A549 (cell line): ENCODE measurements at regions not wholly inside any gene's neighbourhood (a gene's known extent, or its start where the extent isn't known, plus 50 kb on each side); places are given as distances from the start of the nearest gene placed in this dataset.

Experiments used
- ATAC-seq, 2 experiments: fragments of 200-7000 bp in 1 of 2; fragments of >200 bp in 1 of 2; cut with Nextera tagmentation in 1 of 2; cut with Tn5 transposase in 1 of 2; 3 replicates each; pipeline versions ENCODE4 v1.8.0 to v1.9.1; 2018 to 2020; ENCODE audit warnings: mild to moderate bottlenecking in 1 of 2, moderate library complexity in 1 of 2
- CTCF ChIA-PET: fragments of 300-600 bp; sonication (Branson Sonifier 250); formaldehyde crosslinking; extraction: SDS; loops from one replicate; lab custom pipeline; 2021; ENCODE audit warnings: antibody characterized with exemption, inconsistent platforms; lab: Yijun Ruan, JAX
- POLR2A ChIA-PET: fragments of 350-600 bp; formaldehyde crosslinking; extraction: SDS; loops from one replicate; lab custom pipeline; 2021; ENCODE audit warnings: antibody characterized with exemption, inconsistent platforms; lab: Yijun Ruan, JAX
- DNase-seq, 2 experiments: peaks; one replicate each; pipeline versions ENCODE4 v3.0.0 to v3.0.0-alpha.2; 2011 to 2016; ENCODE audit warnings: low read depth in 1 of 2, low spot score in 1 of 2
- FAIRE-seq: peaks from 2 replicates; lab custom pipeline; 2011; peaks lifted over from hg19 to GRCh38; lab: Jason Lieb, UNC
- H3K27ac ChIP-seq, 2 experiments: fragments of >200 bp; sonication (Bioruptor Twin); formaldehyde crosslinking; 3 replicates each; pipeline ENCODE4 v1.5.1; 2016 to 2017
- H3K4me1 ChIP-seq: fragments of >200 bp; sonication (Bioruptor Twin); formaldehyde crosslinking; 3 replicates; pipeline ENCODE4 v1.6.1; 2016
- H3K4me2 ChIP-seq: fragments of >200 bp; sonication (Bioruptor Twin); formaldehyde crosslinking; 3 replicates; pipeline ENCODE4 v1.6.1; 2016
- H3K4me3 ChIP-seq: fragments of >200 bp; sonication (Bioruptor Twin); formaldehyde crosslinking; 3 replicates; pipeline ENCODE4 v1.5.1; 2016
- H3K9me3 ChIP-seq: fragments of >200 bp; sonication (Bioruptor Twin); formaldehyde crosslinking; 3 replicates; pipeline ENCODE4 v1.6.1; 2016
- CBX8 ChIP-seq: fragments of 200-600 bp; sonication (generic); IDR thresholded peaks from 2 replicates; pipeline ENCODE4 v1.6.1; 2016
- CEBPB ChIP-seq, 2 experiments: fragments of >200 bp in 1 of 2; sonication (Bioruptor Twin) in 1 of 2; formaldehyde crosslinking in 1 of 2; IDR thresholded peaks; 2 replicates each; pipeline ENCODE4 v1.6.1; 2012 to 2016
- CTCF ChIP-seq: fragments of >200 bp; sonication (Bioruptor Twin); formaldehyde crosslinking; IDR thresholded peaks from 3 replicates; pipeline ENCODE4 v1.5.1; 2016
- EHF ChIP-seq: fragments of 250-450 bp; sonication (Bioruptor Pico); IDR thresholded peaks from 2 replicates; pipeline ENCODE4 v1.5.0; 2020; ENCODE audit warnings: mild to moderate bottlenecking
- ESRRA ChIP-seq: fragments of 150-350 bp; IDR thresholded peaks from 2 replicates; pipeline ENCODE4 v1.6.1; 2014; ENCODE audit warnings: mild to moderate bottlenecking, low read length, borderline replicate concordance
- FOSB ChIP-seq: fragments of 250-450 bp; sonication (Bioruptor Pico); IDR thresholded peaks from 2 replicates; pipeline ENCODE4 v1.5.0; 2020; ENCODE audit warnings: mild to moderate bottlenecking, moderate library complexity
- FOSL2 ChIP-seq, 2 experiments: fragments of 450-650 bp in 1 of 2; fragments of >200 bp in 1 of 2; sonication (Bioruptor Twin) in 1 of 2; formaldehyde crosslinking; IDR thresholded peaks; 2 replicates each; pipeline versions ENCODE4 v1.5.0 to v1.6.1; 2016 to 2020; ENCODE audit warnings: mild to moderate bottlenecking in 1 of 2, moderate library complexity in 1 of 2
- HEYL ChIP-seq: fragments of 250-450 bp; sonication (Bioruptor Pico); IDR thresholded peaks from 2 replicates; pipeline ENCODE4 v1.8.0; 2021; ENCODE audit warnings: mild to moderate bottlenecking, moderate library complexity
- HMGXB4 ChIP-seq: fragments of 250-450 bp; sonication (Bioruptor Pico); IDR thresholded peaks from 2 replicates; pipeline ENCODE4 v1.5.0; 2021; ENCODE audit warnings: mild to moderate bottlenecking, moderate library complexity, borderline replicate concordance
- HOXB13 ChIP-seq: fragments of 250-450 bp; sonication (Bioruptor Pico); IDR thresholded peaks from 2 replicates; pipeline ENCODE4 v1.5.0; 2020; ENCODE audit warnings: low read depth, mild to moderate bottlenecking, moderate library complexity
- HOXB5 ChIP-seq: fragments of 250-450 bp; sonication (Bioruptor Pico); IDR thresholded peaks from 2 replicates; pipeline ENCODE4 v1.5.0; 2020; ENCODE audit warnings: mild to moderate bottlenecking, moderate library complexity
- JUN ChIP-seq, 2 experiments: fragments of >200 bp; sonication (Bioruptor Twin); formaldehyde crosslinking; IDR thresholded peaks; 2 replicates in 1 of 2; 3 replicates in 1 of 2; pipeline ENCODE4 v1.6.1; 2016 to 2017
- JUNB ChIP-seq: fragments of >200 bp; sonication (Bioruptor Twin); formaldehyde crosslinking; IDR thresholded peaks from 2 replicates; pipeline ENCODE4 v1.6.1; 2016
- KDM5A ChIP-seq: fragments of 200-600 bp; sonication (generic); IDR thresholded peaks from 2 replicates; pipeline ENCODE4 v1.6.1; 2016; ENCODE audit warnings: antibody characterized with exemption, mild to moderate bottlenecking
- MAFK ChIP-seq: fragments of 450-650 bp; IDR thresholded peaks from 2 replicates; pipeline ENCODE4 v1.6.1; 2014; ENCODE audit not compliant: partially characterized antibody
- MYC ChIP-seq: IDR thresholded peaks from 2 replicates; pipeline ENCODE4 v1.6.1; 2012; ENCODE audit warnings: mild to moderate bottlenecking, inconsistent platforms, low read length, improper control_type of control experiment, borderline replicate concordance
- NFE2L2 ChIP-seq: fragments of 150-350 bp; conservative IDR thresholded peaks from 2 replicates; pipeline ENCODE4 v1.6.1; 2014; ENCODE audit warnings: low read length
- NPAS2 ChIP-seq: fragments of 250-450 bp; sonication (Bioruptor Pico); IDR thresholded peaks from 2 replicates; pipeline ENCODE4 v1.8.0; 2022; ENCODE audit warnings: mild to moderate bottlenecking, moderate library complexity, borderline replicate concordance
- NR3C1 ChIP-seq: fragments of >200 bp; sonication (Bioruptor Twin); formaldehyde crosslinking; IDR thresholded peaks from 3 replicates; pipeline ENCODE4 v1.6.1; 2017
- PBX3 ChIP-seq: IDR thresholded peaks from 2 replicates; pipeline ENCODE4 v1.6.1; 2012
- POLR2A ChIP-seq: IDR thresholded peaks from 2 replicates; pipeline ENCODE4 v1.6.1; 2012; ENCODE audit warnings: mild to moderate bottlenecking, low read length
- RAD21 ChIP-seq, 2 experiments: fragments of >200 bp in 1 of 2; sonication (Bioruptor Twin) in 1 of 2; formaldehyde crosslinking in 1 of 2; IDR thresholded peaks in 1 of 2; conservative IDR thresholded peaks in 1 of 2; 2 replicates in 1 of 2; 3 replicates in 1 of 2; pipeline ENCODE4 v1.6.1; 2012 to 2018; ENCODE audit warnings: inconsistent platforms in 1 of 2
- RARB ChIP-seq: fragments of 250-450 bp; sonication (Bioruptor Pico); IDR thresholded peaks from 2 replicates; pipeline ENCODE4 v1.8.0; 2021; ENCODE audit warnings: mild to moderate bottlenecking, moderate library complexity
- RCOR1 ChIP-seq: fragments of 150-350 bp; IDR thresholded peaks from 2 replicates; pipeline ENCODE4 v1.6.1; 2014; ENCODE audit warnings: antibody characterized with exemption, low read length, low read depth
- RNF2 ChIP-seq: fragments of 200-600 bp; sonication (generic); IDR thresholded peaks from 2 replicates; pipeline ENCODE4 v1.6.1; 2016; ENCODE audit warnings: low read depth, mild to moderate bottlenecking, antibody characterized with exemption, moderate library complexity, borderline replicate concordance
- SMC3 ChIP-seq: fragments of >200 bp; sonication (Bioruptor Twin); formaldehyde crosslinking; IDR thresholded peaks from 3 replicates; pipeline ENCODE4 v1.6.1; 2018; ENCODE audit warnings: inconsistent platforms
- TFCP2L1 ChIP-seq: fragments of 250-450 bp; sonication (Bioruptor Pico); IDR thresholded peaks from 2 replicates; pipeline ENCODE4 v1.5.0; 2021; ENCODE audit warnings: mild to moderate bottlenecking
- TP53 ChIP-seq: fragments of 250-450 bp; sonication (Bioruptor Pico); IDR thresholded peaks from 2 replicates; pipeline ENCODE4 v1.5.0; 2021; ENCODE audit warnings: mild to moderate bottlenecking, moderate library complexity
- ZC3H11A ChIP-seq: fragments of 450-650 bp; IDR thresholded peaks from 2 replicates; pipeline ENCODE4 v1.6.1; 2014; ENCODE audit warnings: antibody characterized with exemption, mild to moderate bottlenecking
- ZNF302 ChIP-seq: fragments of 250-450 bp; sonication (Bioruptor Pico); IDR thresholded peaks from 2 replicates; pipeline ENCODE4 v1.9.0; 2021; ENCODE audit warnings: inconsistent platforms, mild to moderate bottlenecking, moderate library complexity
- ZSCAN20 ChIP-seq: fragments of 250-450 bp; sonication (Bioruptor Pico); IDR thresholded peaks from 2 replicates; pipeline ENCODE4 v1.8.0; 2022; ENCODE audit warnings: mild to moderate bottlenecking, moderate library complexity
- WGBS: methylation state at CpG from one replicate; pipeline ENCODE4 v1.1.6; 2017; ENCODE audit errors: missing lambda C conversion rate; 5-methylcytosine and 5-hydroxymethylcytosine counted together
- TF ChIP-seq, protein P1 (sequence below): fragments of 250-450 bp; sonication (Bioruptor Pico); IDR thresholded peaks from 2 replicates; pipeline ENCODE4 v1.5.0; 2020; ENCODE audit warnings: low read depth, mild to moderate bottlenecking, moderate library complexity
- TF ChIP-seq, protein P2 (sequence below): fragments of >200 bp; sonication (Bioruptor Twin); formaldehyde crosslinking; IDR thresholded peaks from 3 replicates; pipeline ENCODE4 v1.6.1; 2016
- TF ChIP-seq, protein P3 (sequence below): fragments of 450-650 bp; IDR thresholded peaks from 2 replicates; pipeline ENCODE4 v1.6.1; 2014; ENCODE audit warnings: antibody characterized with exemption

GRCh38 chr2:217326238-217327022, 466.6 kb upstream of the TNP1 start:
- peak overlapping the region; percentile 45; the same call in 2 of the 3 replicates for H3K4me2 ChIP-seq
- ATAC-seq, result peak in 1 of 2 experiments; percentile 52; a peak in 2 of 6 replicates
- H3K9me3 ChIP-seq, result 0 out of 3 replicates have a peak, but pooled peaks cover 3% of the 10 kb centered on the region
- CTCF ChIA-PET, result no interaction called here
- 29% methylated on average over 1 of the region's 1 CpG for WGBS
- FAIRE-seq, result no peak
- H3K4me1 ChIP-seq, result peaks cover 35% of the 10 kb centered on the region
- H3K4me3 ChIP-seq, result no peak overlapping the region
- POLR2A ChIA-PET, result no interaction called here
- H3K27ac ChIP-seq, result peak overlapping the region; percentile 61 to 63; a peak in 5 of 6 replicates
- DNase-seq, result peak in 1 of 2 experiments; percentile 47
- TF ChIP-seq FOSL2 (IDR thresholded peaks at IDR 0.05), result no peak
- no peak for TF ChIP-seq FOSL2 (CRISPR knock-in tag; IDR thresholded peaks at IDR 0.05)
- no peak for TF ChIP-seq RNF2
- TF ChIP-seq HOXB5 (CRISPR knock-in tag), result no peak
- no peak for TF ChIP-seq RARB (CRISPR knock-in tag)
- TF ChIP-seq HMGXB4 (CRISPR knock-in tag), result no peak
- peak; percentile 42; the same call in 2 of the 3 replicates for TF ChIP-seq SMC3
- TF ChIP-seq ZSCAN20, result no peak
- no peak for TF ChIP-seq CBX8
- TF ChIP-seq ZNF302 (CRISPR knock-in tag), result no peak
- no peak for TF ChIP-seq HOXB13 (CRISPR knock-in tag)
- no peak for TF ChIP-seq JUNB
- TF ChIP-seq, protein P1, sequence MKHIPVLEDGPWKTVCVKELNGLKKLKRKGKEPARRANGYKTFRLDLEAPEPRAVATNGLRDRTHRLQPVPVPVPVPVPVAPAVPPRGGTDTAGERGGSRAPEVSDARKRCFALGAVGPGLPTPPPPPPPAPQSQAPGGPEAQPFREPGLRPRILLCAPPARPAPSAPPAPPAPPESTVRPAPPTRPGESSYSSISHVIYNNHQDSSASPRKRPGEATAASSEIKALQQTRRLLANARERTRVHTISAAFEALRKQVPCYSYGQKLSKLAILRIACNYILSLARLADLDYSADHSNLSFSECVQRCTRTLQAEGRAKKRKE (CRISPR knock-in tag), result no peak
- no peak for TF ChIP-seq NFE2L2
- 0 out of 5 replicates have a peak, but pooled peaks of 1 of the 2 experiments have one; percentile 26 for TF ChIP-seq JUN (IDR thresholded peaks at IDR 0.05)
- TF ChIP-seq CTCF, result no peak
- TF ChIP-seq RCOR1, result no peak
- TF ChIP-seq EHF, result no peak
- no peak for TF ChIP-seq POLR2A
- TF ChIP-seq RAD21 (conservative IDR thresholded peaks at IDR 0.05 in 1 of 2, IDR thresholded peaks at IDR 0.05 in 1 of 2), result peak in 1 of 2 experiments; percentile 48; a peak in 2 of 5 replicates
- no peak for TF ChIP-seq NPAS2 (CRISPR knock-in tag)
- peak; percentile 87 to 88 for TF ChIP-seq CEBPB (IDR thresholded peaks at IDR 0.05)
- TF ChIP-seq ESRRA, result no peak
- TF ChIP-seq ZC3H11A, result no peak
- no peak for TF ChIP-seq FOSB (CRISPR knock-in tag)
- no peak for TF ChIP-seq TP53 (CRISPR knock-in tag)
- no peak for TF ChIP-seq MAFK
- TF ChIP-seq HEYL, result no peak
- no peak for TF ChIP-seq KDM5A
- TF ChIP-seq, protein P2, sequence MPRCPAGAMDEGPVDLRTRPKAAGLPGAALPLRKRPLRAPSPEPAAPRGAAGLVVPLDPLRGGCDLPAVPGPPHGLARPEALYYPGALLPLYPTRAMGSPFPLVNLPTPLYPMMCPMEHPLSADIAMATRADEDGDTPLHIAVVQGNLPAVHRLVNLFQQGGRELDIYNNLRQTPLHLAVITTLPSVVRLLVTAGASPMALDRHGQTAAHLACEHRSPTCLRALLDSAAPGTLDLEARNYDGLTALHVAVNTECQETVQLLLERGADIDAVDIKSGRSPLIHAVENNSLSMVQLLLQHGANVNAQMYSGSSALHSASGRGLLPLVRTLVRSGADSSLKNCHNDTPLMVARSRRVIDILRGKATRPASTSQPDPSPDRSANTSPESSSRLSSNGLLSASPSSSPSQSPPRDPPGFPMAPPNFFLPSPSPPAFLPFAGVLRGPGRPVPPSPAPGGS, result no peak
- no peak for TF ChIP-seq PBX3
- TF ChIP-seq MYC, result no peak
- no peak for TF ChIP-seq TFCP2L1 (CRISPR knock-in tag)
- no peak for TF ChIP-seq NR3C1
- TF ChIP-seq, protein P3, sequence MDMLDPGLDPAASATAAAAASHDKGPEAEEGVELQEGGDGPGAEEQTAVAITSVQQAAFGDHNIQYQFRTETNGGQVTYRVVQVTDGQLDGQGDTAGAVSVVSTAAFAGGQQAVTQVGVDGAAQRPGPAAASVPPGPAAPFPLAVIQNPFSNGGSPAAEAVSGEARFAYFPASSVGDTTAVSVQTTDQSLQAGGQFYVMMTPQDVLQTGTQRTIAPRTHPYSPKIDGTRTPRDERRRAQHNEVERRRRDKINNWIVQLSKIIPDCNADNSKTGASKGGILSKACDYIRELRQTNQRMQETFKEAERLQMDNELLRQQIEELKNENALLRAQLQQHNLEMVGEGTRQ, result no peak
